ENCODE measurements at regions not wholly inside any gene's neighbourhood (a gene's known extent, or its start where the extent isn't known, plus 50 kb on each side); places are given as distances from the start of the nearest gene placed in this dataset.

DNA sequence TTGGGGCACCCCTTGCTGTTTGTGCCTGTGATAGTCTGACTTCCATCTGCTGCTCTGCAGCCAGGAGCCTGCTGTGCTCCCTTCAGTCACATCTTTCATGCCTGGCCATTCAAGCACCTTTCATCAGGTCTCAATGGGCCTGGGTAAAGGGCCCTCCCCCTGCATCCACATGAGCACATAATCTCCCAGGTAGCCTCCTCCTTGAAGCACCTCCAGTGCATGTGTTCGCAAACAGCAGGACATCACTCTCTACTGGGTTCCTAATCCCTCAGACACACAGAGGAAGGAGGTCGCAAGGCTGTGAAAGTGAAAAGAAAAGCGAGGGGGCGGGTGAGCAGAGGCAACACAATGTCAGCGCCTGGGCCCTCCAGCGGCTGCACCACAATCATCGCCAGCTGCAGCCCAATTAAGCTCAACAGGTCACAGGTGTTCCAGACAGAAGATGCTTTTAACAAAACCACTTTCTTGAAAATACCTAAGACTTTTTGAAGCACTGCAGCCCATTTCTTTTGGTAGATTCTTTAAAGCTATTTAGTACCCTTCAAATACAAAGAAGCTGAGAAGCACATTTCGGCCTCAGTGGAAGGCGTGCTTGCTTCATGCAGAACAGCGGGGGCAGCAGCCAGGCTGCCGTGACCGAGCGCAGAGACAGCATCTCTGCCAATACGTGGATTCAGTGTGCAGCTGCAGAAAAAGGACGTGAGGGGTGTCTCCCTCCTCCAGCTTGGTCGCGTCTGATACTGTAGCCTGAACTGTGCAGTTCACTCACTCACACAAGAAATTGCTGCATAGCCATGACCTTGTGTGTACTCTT, 92.2 kb upstream of the SPRY1 start:
- no peak for DNase-seq
- Histone ChIP-seq H3K36me3 (no peaks in the 10 kb centered on the region), H3K4me1 (peaks cover 0 to 10% (median 0%) of the 10 kb centered on the region in 3 donors), H3K9me3 (no peaks in the 10 kb centered on the region), H3K27me3 (no peaks in the 10 kb centered on the region), H3K4me3 (no peak overlapping the region), H3K27ac (no peak overlapping the region)
- intact Hi-C loops (cut with DNase I), result no loop called here
- 89 to 96% methylated on average over 14 to 15 of the region's 17 CpGs for WGBS, 2 donors
- no peak for TF ChIP-seq POLR2A (IDR thresholded peaks at IDR 0.05)
- TF ChIP-seq, protein P1, sequence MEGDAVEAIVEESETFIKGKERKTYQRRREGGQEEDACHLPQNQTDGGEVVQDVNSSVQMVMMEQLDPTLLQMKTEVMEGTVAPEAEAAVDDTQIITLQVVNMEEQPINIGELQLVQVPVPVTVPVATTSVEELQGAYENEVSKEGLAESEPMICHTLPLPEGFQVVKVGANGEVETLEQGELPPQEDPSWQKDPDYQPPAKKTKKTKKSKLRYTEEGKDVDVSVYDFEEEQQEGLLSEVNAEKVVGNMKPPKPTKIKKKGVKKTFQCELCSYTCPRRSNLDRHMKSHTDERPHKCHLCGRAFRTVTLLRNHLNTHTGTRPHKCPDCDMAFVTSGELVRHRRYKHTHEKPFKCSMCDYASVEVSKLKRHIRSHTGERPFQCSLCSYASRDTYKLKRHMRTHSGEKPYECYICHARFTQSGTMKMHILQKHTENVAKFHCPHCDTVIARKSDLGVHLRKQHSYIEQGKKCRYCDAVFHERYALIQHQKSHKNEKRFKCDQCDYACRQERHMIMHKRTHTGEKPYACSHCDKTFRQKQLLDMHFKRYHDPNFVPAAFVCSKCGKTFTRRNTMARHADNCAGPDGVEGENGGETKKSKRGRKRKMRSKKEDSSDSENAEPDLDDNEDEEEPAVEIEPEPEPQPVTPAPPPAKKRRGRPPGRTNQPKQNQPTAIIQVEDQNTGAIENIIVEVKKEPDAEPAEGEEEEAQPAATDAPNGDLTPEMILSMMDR (IDR thresholded peaks at IDR 0.05), result no peak

DNA sequence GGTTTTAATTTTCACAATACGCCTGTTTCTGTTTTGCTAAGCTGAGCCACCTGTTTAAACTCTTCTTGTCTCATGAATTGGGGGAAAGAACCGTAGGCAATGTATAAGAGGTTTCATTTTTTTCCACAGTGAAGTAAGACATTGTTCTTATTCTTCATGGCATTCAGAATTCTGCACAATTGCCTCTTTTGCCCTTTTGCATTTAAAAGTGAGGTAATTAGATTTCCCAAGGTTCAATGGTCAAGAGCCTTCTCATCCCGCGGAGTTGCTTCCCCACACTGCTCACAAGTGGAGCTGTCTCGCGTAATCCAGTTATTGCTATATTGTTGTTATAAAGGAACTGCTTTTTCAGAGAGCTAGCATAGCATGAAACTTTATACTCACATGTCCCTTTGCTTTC, 90.9 kb upstream of the SPRY1 start:
- H3K4me1 ChIP-seq, result peaks cover 0 to 6% (median 0%) of the 10 kb centered on the region in 3 donors
- no peaks in the 10 kb centered on the region for H3K9me3 ChIP-seq
- H3K27me3 ChIP-seq, result no peaks in the 10 kb centered on the region
- no peaks in the 10 kb centered on the region for H3K36me3 ChIP-seq
- WGBS, 2 donors, result 88 to 98% methylated on average over 6 of the region's 6 CpGs
- TF ChIP-seq, protein P1 (IDR thresholded peaks at IDR 0.05), result no peak
- H3K27ac ChIP-seq, result no peak overlapping the region
- intact Hi-C loops (cut with DNase I), result no loop called here
- no peak overlapping the region for H3K4me3 ChIP-seq
- no peak for DNase-seq

DNA sequence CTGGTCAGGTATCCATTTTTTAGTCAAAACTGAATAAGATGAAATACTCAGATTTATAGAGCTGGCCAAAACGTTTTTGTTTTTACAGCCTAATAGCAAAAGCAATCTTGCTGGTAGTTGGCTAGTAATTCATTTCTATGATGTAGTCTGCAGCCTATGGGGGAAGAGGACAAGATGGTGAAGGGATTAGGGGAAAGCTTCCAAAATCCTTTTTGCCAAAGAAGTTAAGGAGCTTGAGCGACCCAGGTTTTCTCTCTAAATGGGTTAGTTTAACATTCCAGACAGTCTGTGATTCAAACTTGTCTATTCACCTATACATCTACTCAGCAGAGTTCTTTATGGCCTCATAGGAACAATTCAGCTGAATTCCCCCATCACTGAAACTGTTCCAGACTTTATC, 89.8 kb upstream of the SPRY1 start:
- Histone ChIP-seq H3K9me3 (no peaks in the 10 kb centered on the region), H3K36me3 (no peaks in the 10 kb centered on the region), H3K4me3 (no peak overlapping the region), H3K4me1 (peaks cover 0 to 6% (median 0%) of the 10 kb centered on the region in 3 donors), H3K27ac (no peak overlapping the region), H3K27me3 (no peaks in the 10 kb centered on the region)
- no peak for TF ChIP-seq POLR2A (IDR thresholded peaks at IDR 0.05)
- TF ChIP-seq, protein P1 (IDR thresholded peaks at IDR 0.05), result no peak
- DNase-seq, result no peak
- intact Hi-C loops (cut with DNase I), result no loop called here
- WGBS, 2 donors, result 75 to 77% methylated on average over 2 of the region's 2 CpGs

DNA sequence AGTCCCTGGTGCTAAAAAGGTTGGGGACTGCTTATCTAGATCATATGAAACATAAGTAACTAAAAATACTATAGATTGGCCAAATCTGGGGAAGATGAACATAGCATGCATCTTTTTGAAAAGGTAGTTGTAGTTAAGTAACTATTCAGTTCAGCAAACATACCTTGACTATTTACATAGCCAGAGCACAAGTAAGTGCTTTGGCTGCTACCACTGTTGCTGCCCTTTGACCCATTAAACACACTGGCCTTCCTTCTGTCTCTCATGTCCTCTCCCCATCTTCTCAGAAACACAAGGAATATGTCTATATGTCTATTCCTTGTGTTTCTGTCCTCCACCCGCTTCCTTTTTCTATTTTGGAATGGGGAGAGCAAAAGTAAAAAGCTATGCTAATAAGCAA, 87.9 kb upstream of the SPRY1 start:
- intact Hi-C loops (cut with DNase I), result no loop called here

DNA sequence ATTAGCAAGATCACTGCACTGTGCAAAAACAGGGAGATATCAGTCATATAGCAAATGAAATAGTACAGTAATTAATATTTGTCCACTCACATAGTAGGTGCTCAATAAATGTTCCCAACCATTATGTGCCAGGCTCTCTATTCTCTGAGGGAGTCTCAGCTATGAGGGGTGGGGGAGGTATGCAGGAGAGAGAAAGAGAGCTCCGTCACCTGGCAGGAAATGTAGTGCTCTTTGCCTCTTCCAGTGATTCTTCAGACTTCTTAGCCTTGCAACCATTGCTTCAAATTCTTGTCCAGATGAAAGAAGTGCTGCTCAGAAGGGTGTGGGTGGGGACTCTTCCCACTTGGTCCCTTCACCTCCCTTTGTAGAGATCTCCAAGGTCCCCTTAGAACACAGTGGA, 84.5 kb upstream of the SPRY1 start:
- Histone ChIP-seq H3K36me3 (peaks cover 0 to 8% (median 0%) of the 10 kb centered on the region in 3 donors), H3K4me3 (no peak overlapping the region), H3K4me1 (no peaks in the 10 kb centered on the region), H3K27me3 (no peaks in the 10 kb centered on the region), H3K27ac (no peak overlapping the region), H3K9me3 (no peaks in the 10 kb centered on the region)
- no peak for DNase-seq
- 89 to 100% methylated on average over 1 of the region's 1 CpG for WGBS, 2 donors
- intact Hi-C loops (cut with DNase I), result no loop called here
- no peak for TF ChIP-seq POLR2A (IDR thresholded peaks at IDR 0.05)
- TF ChIP-seq, protein P1 (IDR thresholded peaks at IDR 0.05), result no peak

More for the DNA sequence above, 87.9 kb upstream of the SPRY1 start:
- no peaks in the 10 kb centered on the region for H3K27me3 ChIP-seq
- no peak overlapping the region for H3K4me3 ChIP-seq
- no peak for DNase-seq
- H3K9me3 ChIP-seq, result no peaks in the 10 kb centered on the region
- WGBS, 2 donors, result 100% methylated on average over 1 of the region's 1 CpG
- no peaks in the 10 kb centered on the region for H3K36me3 ChIP-seq
- TF ChIP-seq, protein P1 (IDR thresholded peaks at IDR 0.05), result no peak
- no peak for TF ChIP-seq POLR2A (IDR thresholded peaks at IDR 0.05)
- H3K27ac ChIP-seq, result no peak overlapping the region
- H3K4me1 ChIP-seq, result no peaks in the 10 kb centered on the region
